Stimulated activated CD8-positive, alpha-beta memory T cell treated with anti-CD3 and anti-CD28 coated beads, Interleukin-2, amount 100 ng/mL, for 48 hours (primary cell): ENCODE measurements at regions not wholly inside any gene's neighbourhood (a gene's known extent, or its start where the extent isn't known, plus 50 kb on each side); places are given as distances from the start of the nearest gene placed in this dataset.
"Not testable (repeated sequence)": the region's sequence is repeated elsewhere in the genome, so short reads cannot be mapped to it uniquely, and the experiment has no call there.

Experiments
- DNase-seq, 2 donors: peaks; one replicate each; pipeline ENCODE4 v3.0.0-alpha.2; 2020; ENCODE audit warnings: low read depth in 2 of 2

DNA sequence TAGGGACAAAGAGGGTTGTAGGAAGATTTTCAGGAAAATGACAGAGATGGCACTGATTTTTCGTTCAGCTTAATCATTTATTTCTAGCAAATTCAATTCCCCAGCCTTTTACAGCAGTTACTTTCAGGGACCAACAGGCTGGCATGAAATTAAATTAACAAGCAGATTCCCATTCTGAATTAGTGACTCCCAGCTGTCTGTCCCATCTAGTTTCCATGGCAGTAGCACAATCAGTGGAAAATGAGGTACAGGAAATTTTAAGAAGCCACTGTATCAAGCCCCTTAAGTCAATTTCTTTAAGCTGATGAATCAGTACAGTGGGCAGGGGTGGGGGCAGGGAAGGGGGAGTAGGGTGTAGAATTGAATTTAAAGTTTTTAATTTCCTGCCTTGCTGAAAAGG is 121.1 kb upstream of the TEX13C start:
- DNase-seq, result no peak

DNA sequence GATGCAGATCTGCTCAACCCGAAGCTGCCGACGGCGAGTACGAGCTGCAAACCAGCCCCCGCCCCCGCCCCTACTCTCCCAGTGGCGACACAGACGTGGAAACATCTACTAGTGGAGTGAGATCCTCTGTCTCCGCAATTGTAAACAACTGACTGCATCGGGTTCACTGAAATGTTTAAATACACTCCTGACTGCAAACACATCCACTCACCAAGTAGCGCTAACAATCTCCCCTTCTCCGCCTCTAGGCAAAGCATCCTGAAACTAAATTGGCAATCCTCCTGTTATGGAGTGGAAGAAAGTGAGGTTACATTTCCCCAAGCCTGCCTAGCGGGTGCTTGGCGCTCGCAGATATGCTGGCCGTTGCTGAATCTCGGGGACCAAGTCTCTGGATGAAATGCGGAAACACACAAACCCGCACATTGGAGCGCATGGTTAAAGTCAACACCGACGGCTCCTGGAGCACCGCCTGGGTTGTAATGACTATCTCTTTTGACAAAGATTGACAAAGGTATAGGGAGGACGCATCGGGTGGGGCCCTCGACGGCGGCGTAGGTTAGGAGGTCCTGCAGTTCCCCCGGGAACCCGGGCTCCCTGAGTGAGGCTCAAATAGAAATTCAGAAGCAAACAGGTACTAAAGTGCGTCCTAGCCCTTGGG is 117.0 kb upstream of the TEX13C start:
- no peak for DNase-seq

DNA sequence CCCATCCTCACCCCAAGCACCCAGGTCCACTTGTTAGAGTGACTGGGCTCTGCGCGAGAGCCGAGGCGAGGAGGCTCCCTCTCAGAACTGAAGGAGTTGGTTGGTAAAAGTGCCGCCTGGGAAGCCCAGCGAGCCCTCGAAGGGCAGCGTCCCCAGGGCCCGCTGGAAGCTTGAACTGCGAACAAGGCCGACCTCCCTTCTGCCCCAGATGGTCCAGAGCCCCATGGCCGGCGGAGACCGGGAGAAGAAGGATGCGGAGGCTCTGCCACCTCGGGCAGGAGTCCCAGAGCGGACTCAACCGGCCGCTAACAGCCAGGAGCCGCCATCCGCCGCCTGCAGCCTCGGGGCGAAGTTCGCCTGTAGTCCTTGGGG is 116.3 kb upstream of the TEX13C start:
- no peak for DNase-seq

DNA sequence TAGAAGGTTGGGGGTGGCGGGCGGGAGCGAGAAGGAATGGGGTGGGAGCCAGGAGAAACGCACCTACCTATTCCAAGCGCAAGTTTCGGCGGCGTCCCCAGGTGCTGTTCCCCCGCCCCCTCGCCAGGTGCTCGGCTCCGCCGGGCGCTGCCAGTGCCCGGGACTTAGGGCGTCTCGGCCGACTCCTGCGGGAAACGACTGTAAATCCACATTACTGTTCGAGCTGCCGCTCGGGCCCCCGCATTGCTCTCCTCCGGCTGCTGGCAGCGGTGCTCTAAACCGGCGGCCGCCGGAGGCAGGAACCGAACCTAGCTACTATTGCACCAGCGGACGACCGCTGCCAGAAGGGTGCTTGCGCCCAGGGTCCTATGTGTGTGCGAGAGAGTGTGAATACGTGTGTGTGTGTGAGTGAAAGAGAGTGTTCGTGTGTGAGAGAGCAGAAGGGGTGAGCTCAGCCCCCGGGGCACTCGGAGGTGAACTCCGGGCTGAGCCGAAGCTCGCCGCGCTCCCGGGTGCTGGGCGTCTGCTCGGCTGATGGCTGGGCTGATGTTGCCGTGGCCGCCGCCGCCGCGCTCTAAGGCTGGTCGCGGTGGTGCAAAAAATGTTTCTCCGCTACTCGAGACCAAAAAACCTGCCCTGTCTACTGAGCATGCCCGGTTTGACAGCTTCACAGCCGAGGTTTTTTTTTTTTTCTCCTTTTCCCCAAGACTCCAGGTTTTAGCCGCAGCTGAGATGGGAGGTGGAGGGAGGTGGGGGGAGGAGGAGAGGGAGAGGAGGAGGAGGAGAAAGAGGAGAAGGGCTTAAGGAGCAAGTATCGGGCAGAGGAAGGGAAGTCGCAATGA is 115.7 kb upstream of the TEX13C start:
- no peak for DNase-seq

DNA sequence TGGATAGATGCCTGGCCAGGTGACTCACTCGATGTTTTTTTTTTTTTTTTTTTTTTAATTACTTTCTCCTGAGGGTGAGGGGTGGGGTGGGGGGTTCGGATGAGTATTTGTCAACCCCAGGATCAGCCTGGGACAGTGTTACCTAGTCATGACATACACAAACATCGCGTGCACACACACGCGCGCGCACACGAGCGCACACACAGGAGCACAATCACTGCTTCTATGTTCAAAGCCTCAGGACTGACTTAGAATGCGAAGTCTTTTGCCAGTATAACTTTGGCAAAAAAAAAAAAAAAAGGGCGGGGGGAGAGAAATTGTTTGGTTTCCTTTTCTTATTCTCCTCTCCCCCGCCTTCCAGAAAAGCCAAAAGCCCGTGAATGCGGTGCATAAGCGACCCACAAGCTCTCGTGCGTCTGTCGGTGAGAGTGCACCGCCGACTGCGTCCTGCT is 115.0 kb upstream of the TEX13C start:
- DNase-seq, result no peak

DNA sequence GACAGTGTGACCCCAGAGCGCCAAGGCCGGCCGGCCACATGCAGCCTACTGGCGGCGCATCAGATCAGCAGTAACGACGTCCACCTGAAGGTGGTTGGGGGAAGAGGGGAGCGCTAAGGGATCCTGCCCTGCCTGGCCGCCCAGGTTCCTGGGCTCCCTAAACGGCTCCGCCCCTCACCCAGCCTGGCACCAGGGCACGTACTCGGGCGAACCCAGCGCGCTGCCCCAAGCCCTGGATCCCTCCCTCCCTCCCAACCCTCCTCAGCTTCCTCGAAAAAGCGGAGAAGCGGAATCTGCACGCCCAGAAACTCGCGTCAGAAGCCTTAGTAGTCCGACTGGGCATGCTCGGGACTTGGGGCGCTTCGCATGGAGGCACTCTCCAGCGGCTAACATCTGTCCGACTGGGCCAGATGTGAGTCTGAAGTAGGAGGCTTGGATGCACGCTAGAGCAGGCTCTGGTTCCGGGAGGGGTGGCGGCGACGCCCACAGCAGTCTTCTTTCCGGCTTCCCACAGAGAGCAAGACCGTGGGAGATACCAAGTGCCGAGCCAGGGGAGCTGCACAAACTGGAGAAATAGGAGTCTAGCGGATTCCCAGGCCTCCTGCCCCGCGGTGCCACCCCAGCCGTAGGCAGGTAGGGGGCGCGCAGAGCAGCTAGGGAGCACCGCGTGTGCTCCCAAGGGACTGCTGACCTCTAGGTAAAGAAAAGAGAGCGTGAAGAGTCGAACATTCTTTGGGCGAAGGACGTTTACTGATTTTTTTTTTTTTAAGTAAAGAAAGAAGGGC is 114.3 kb upstream of the TEX13C start:
- peak in 1 of 2 donors; percentile 3 for DNase-seq

DNA sequence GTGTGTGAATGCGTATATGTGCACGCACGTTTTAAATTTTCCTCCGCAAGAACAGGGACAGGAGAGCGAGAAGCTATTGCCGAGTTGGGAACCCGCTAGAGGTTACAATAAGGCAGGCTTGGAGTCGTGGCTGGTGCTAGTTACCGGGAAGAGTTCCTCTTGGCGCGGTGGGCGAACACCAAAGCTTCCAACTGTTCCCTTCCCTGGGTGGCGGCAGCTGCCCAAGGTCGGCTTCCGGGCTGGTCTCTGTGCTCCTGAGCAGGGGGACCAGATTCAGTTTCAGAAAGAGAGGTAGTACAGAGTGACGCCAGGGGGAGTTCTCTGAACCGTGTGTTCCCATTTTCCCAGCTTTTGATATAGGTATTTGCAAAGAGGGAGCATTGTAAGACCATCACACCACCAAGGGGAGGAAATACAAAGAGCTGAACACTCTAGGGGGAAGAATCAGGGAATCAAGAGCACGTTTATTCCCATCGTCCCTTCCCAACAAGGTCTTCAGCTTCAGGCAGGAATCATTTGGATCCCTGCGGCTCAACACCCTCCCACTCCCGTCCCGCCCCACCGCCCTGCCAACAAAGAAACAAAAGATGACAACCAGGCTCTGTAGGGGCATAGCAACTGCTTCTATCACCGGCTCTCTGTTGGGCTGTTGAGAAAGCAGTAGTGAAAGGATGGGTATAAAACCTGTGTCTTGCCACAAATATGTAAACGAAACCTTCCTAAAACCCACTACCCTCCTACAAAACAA is 113.6 kb upstream of the TEX13C start:
- no peak for DNase-seq

DNA sequence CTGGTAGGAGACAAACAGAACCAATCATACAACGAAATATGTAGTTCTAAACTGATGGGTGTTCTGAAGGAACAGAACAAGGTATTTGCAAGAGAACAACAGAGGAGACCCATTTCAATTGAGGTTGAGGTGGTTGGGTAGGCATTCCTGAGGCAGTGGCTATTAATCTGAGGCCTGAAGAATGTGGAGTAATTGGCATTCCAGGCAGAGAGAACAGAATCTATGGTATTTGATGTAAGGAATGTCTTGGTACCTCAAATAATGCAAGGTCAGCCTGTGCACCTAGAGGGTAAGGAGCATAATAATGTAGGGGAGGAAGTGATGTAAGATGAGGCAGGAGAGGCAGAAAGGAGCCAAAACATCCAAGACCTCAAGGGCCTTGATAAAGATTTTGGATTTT is 109.5 kb upstream of the TEX13C start:
- no peak for DNase-seq

DNA sequence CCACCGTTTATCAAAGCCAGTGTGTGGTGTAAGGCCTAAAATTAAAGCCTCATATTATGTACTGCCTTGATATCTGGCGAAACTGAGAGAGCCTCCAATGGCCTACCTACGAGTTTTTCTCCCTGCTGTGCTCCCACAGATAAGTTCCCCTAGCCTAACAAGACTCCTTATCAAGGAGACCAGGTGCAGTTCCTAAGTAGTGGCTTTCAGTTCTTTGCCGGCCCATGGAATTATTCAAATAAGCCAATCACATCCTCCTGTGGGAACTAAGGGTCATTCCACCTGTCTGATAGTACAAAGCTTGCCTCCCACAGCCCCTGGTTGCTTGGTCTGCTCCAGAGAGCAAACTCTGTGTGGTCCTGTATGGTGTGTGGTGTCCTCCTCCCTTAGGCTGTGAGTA is 99.8 kb upstream of the TEX13C start:
- DNase-seq, result no peak

DNA sequence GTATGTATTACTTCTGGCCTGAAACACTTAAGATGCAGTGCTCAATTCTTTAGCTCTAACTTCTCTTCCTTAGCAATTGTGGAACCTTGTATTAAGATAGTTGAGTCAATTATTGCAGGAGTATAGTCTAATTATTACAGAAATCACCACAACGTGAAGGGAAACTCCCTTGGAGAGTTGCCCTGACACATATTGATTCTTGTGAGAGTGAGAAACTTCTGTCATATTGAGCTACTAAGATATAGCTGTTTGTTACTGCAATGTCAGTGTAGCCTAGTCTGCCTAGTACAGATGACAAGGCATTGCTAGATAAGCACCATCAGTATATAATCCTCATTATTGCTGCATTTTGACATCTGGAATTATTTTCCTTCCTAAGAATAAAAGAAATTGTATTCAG is 82.7 kb upstream of the TEX13C start:
- DNase-seq, result no peak

DNA sequence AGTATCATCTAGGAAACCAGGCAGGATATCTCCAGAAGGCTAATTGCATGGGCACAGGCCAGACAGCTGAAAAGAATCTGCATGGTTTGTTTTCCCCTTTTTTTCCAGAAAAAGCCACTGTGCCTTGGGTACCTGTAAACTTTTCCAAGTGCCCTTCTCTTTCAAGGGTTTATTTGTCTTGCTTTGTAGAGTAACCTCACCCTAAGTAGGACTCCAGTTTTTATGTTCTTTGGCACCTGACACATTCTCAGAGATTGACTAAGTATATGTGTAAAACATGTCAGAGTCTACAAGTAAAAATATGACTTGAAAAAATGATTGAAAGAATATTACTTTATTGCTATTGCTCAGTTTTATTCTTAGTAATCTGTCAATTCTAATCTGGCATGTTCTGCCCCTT is 70.7 kb upstream of the TEX13C start:
- DNase-seq, result no peak

DNA sequence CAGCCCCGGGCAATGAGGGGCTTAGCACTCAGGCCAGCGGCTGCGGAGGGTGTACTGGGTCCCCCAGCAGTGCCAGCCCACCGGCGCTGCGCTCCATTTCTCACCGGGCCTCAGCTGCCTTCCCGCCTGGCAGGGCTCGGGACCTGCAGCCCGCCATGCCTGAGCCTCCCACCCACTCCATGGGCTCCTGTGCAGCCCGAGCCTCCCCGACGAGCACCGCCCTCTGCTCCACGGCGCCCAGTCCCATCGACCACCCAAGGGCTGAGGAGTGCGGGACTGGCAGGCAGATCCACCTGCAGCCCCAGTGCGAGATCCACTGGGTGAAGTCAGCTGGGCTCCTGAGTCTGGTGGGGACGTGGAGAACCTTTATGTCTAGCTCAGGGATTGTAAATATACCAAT is 63.9 kb upstream of the TEX13C start:
- DNase-seq, result not testable (repeated sequence)

DNA sequence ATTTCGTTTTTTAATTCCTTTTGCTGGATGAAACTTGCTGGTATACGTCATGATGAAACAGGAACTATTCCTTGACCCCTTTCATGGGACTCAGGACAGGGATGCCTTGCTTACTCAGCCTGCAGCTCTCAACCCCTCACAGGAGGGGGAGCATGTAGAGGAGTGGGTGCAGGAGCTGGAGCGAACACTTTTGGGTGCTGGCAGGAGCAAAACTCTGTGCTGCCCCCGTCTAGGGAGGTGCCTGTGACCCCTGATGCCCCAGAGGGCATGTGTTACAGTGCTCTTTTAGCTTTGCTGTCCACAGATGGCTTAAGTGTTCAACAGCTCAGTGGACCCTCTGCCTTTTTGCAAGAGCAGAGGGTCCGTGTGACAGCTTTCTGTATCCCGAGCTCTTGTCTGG is 56.8 kb upstream of the TEX13C start:
- DNase-seq, result no peak

DNA sequence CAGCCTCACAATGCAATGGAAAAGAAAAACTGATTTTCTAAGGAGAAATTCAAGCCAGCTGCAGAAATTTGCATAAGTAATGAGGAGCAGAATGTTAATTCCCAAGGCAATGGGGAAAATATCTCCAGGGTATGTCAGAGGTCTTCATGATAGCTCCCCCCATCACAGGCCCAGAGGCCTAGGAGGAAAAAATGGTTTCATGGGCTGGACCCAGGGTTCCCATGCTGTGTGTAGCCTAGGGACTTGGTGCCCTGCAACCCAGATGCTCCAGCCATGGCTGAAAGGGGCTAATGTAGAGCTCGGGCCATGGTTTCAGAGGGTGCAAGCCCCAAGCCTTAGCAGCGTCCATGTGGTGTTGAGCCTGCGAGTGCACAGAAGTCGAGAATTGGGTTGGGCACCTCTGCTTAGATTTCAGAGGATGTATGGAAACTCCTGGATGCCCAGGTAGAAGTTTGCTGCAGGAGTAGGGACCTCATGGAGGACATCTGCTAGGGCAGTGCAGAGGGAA is 53.5 kb upstream of the TEX13C start:
- DNase-seq, result no peak
